NCI-H146 treated with DMSO at 0.1 percent for 48 hours (cell line): ENCODE measurements at regions not wholly inside any gene's neighbourhood (a gene's known extent, or its start where the extent isn't known, plus 50 kb on each side); places are given as distances from the start of the nearest gene placed in this dataset.

ENCODE experiments used
- DNase-seq: peaks from one replicate; lab custom pipeline; 2025; ENCODE audit not compliant: unreplicated experiment; lab: John Stamatoyannopoulos, UW

- DNase-seq = no peak
These were observed 347.7 kb downstream of the GLRX3 start for GRCh38 chr10:130483691-130484467.

- DNase-seq = no peak
These were observed 348.4 kb downstream of the GLRX3 start for GRCh38 chr10:130484468-130485180.

GRCh38 chr10:130485236-130485957 is 349.2 kb downstream of the GLRX3 start:
- no peak for DNase-seq

- no peak for DNase-seq
These were observed 350.0 kb downstream of the GLRX3 start for GRCh38 chr10:130485958-130486895.

GRCh38 chr10:130486906-130487305 is 350.7 kb downstream of the GLRX3 start:
- no peak for DNase-seq

- DNase-seq = no peak
These were observed 351.4 kb downstream of the GLRX3 start for GRCh38 chr10:130487566-130487965.

GRCh38 chr10:130489891-130490290 is 353.7 kb downstream of the GLRX3 start:
- no peak for DNase-seq

GRCh38 chr10:130491011-130491692 is 355.0 kb downstream of the GLRX3 start:
- no peak for DNase-seq

- DNase-seq = no peak
These were observed 355.5 kb downstream of the GLRX3 start for GRCh38 chr10:130491693-130492050.

GRCh38 chr10:130492266-130492934 is 356.2 kb downstream of the GLRX3 start:
- no peak for DNase-seq

- no peak for DNase-seq
These were observed 356.8 kb downstream of the GLRX3 start for GRCh38 chr10:130493021-130493420.

GRCh38 chr10:130493446-130494145 is 357.4 kb downstream of the GLRX3 start:
- DNase-seq = no peak

GRCh38 chr10:130495116-130495862 is 359.1 kb downstream of the GLRX3 start:
- no peak for DNase-seq

GRCh38 chr10:130495891-130496636 is 359.9 kb downstream of the GLRX3 start:
- DNase-seq = no peak

- DNase-seq = no peak
These were observed 361.1 kb downstream of the GLRX3 start for GRCh38 chr10:130497056-130498010.

- DNase-seq = no peak
These were observed 361.9 kb downstream of the GLRX3 start for GRCh38 chr10:130498042-130498441.

GRCh38 chr10:130498934-130499333 is 362.7 kb downstream of the GLRX3 start:
- no peak for DNase-seq
